ENCODE measurements at regions not wholly inside any gene's neighbourhood (a gene's known extent, or its start where the extent isn't known, plus 50 kb on each side); places are given as distances from the start of the nearest gene placed in this dataset.

DNA sequence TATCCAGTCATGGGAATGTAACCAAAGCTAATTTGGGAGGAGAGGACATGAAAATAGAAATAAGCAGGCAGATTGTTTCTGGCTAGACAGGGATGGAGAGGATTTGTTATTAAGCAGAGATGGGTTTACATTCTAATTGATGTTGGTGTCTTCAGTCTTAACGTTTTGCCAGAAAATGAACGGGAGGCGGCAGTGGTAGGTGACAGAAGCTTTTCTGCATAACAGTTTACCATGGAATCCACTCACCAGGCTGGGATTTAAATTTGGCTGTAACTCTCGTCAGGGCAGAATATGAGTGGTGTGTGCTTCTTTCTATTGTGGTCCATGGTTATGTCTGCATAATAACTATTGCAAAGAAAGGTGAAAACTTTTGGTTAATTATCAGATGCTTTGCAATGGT, 50.2 kb upstream of the OTX2 start:
- TF ChIP-seq, protein P1, sequence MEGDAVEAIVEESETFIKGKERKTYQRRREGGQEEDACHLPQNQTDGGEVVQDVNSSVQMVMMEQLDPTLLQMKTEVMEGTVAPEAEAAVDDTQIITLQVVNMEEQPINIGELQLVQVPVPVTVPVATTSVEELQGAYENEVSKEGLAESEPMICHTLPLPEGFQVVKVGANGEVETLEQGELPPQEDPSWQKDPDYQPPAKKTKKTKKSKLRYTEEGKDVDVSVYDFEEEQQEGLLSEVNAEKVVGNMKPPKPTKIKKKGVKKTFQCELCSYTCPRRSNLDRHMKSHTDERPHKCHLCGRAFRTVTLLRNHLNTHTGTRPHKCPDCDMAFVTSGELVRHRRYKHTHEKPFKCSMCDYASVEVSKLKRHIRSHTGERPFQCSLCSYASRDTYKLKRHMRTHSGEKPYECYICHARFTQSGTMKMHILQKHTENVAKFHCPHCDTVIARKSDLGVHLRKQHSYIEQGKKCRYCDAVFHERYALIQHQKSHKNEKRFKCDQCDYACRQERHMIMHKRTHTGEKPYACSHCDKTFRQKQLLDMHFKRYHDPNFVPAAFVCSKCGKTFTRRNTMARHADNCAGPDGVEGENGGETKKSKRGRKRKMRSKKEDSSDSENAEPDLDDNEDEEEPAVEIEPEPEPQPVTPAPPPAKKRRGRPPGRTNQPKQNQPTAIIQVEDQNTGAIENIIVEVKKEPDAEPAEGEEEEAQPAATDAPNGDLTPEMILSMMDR (IDR thresholded peaks at IDR 0.05): no peak
- TF ChIP-seq POLR2A (IDR thresholded peaks at IDR 0.05): no peak
